Liver (tissue), 8 donors: ENCODE measurements at regions not wholly inside any gene's neighbourhood (a gene's known extent, or its start where the extent isn't known, plus 50 kb on each side); places are given as distances from the start of the nearest gene placed in this dataset.

Experiments
- DNase-seq: peaks from one replicate; pipeline ENCODE4 v3.0.0-alpha.2; 2017; ENCODE audit warnings: low spot score
- H3K27ac ChIP-seq, 2 donors: one replicate each; pipeline ENCODE4 v1.7.0; 2013; ENCODE audit warnings: inconsistent platforms in 2 of 2, low read length in 2 of 2, control low read depth in 1 of 2, low read depth in 1 of 2, mild to moderate bottlenecking in 1 of 2
- H3K27me3 ChIP-seq, 4 donors: one replicate each; pipeline versions ENCODE4 v1.6.1 to v1.7.0; 2013; ENCODE audit warnings: low read length in 3 of 4, inconsistent platforms in 1 of 4, mild to moderate bottlenecking in 1 of 4, moderate library complexity in 1 of 4; ENCODE audit not compliant: control insufficient read depth in 4 of 4, insufficient read depth in 4 of 4
- H3K36me3 ChIP-seq, 4 donors: one replicate each; pipeline versions ENCODE4 v1.6.1 to v1.7.0; 2013; ENCODE audit warnings: low read length in 3 of 4, mild to moderate bottlenecking in 3 of 4, low read depth in 1 of 4, moderate library complexity in 1 of 4; ENCODE audit not compliant: control insufficient read depth in 4 of 4, insufficient read depth in 3 of 4
- H3K4me1 ChIP-seq, 4 donors: one replicate each; pipeline versions ENCODE4 v1.6.1 to v1.7.0; 2013; ENCODE audit warnings: low read length in 3 of 4, mild to moderate bottlenecking in 3 of 4, moderate library complexity in 1 of 4; ENCODE audit not compliant: control insufficient read depth in 4 of 4, insufficient read depth in 4 of 4
- H3K4me3 ChIP-seq, 3 donors: one replicate each; pipeline versions ENCODE4 v1.6.1 to v1.7.0; 2013; ENCODE audit warnings: low read length in 3 of 3, control low read depth in 1 of 3, low read depth in 1 of 3, mild to moderate bottlenecking in 1 of 3
- H3K9ac ChIP-seq, 2 donors: one replicate each; pipeline ENCODE4 v1.7.0; 2013; ENCODE audit warnings: low read length in 2 of 2, mild to moderate bottlenecking in 2 of 2, moderate library complexity in 2 of 2, control low read depth in 1 of 2, low read depth in 1 of 2
- H3K9me3 ChIP-seq, 4 donors: one replicate each; pipeline versions ENCODE4 v1.6.1 to v1.7.0; 2013; ENCODE audit warnings: low read length in 3 of 4; ENCODE audit not compliant: control insufficient read depth in 4 of 4
- EGR1 ChIP-seq, 2 donors: IDR thresholded peaks; 2 replicates each; pipeline ENCODE4 v1.6.1; 2016 to 2018; ENCODE audit warnings: antibody characterized with exemption in 2 of 2, low read depth in 2 of 2
- GABPA ChIP-seq, 2 donors: IDR thresholded peaks in 1 of 2; conservative IDR thresholded peaks in 1 of 2; 2 replicates each; pipeline ENCODE4 v1.6.1; 2016; ENCODE audit warnings: antibody characterized with exemption in 2 of 2, mild to moderate bottlenecking in 1 of 2, moderate library complexity in 1 of 2
- HNF4A ChIP-seq, 2 donors: conservative IDR thresholded peaks; 2 replicates each; pipeline ENCODE4 v1.6.1; 2016; ENCODE audit warnings: antibody characterized with exemption in 2 of 2, mild to moderate bottlenecking in 2 of 2
- JUND ChIP-seq, 2 donors: IDR thresholded peaks; 2 replicates each; pipeline ENCODE4 v1.6.1; 2016; ENCODE audit warnings: antibody characterized with exemption in 2 of 2
- NR2F2 ChIP-seq: IDR thresholded peaks from 2 replicates; pipeline ENCODE4 v1.6.1; 2016; ENCODE audit warnings: antibody characterized with exemption
- SP1 ChIP-seq: IDR thresholded peaks from 2 replicates; pipeline ENCODE4 v1.6.1; 2018; ENCODE audit warnings: antibody characterized with exemption, mild to moderate bottlenecking
- WGBS: extraction: QIAGEN DNeasy Blood & Tissue Kit; methylation state at CpG from one replicate; pipeline ENCODE4 v1.1.7; 2013; 5-methylcytosine and 5-hydroxymethylcytosine counted together
- TF ChIP-seq, protein P1 (sequence below): IDR thresholded peaks from 2 replicates; pipeline ENCODE4 v1.6.1; 2016; ENCODE audit warnings: antibody characterized with exemption
- TF ChIP-seq, protein P2 (sequence below): fragments of 150-350 bp; IDR thresholded peaks from 2 replicates; pipeline ENCODE4 v1.5.1; 2017; ENCODE audit warnings: improper control_type of control experiment, low read depth, low read length; ENCODE audit not compliant: missing input control
- TF ChIP-seq, protein P3 (sequence below): IDR thresholded peaks from 2 replicates; pipeline ENCODE4 v1.6.1; 2016; ENCODE audit warnings: antibody characterized with exemption, mild to moderate bottlenecking
- donor health status: healthy.
- donor health status: healthy.
- donor health status: healthy.
- donor health status: healthy.
- donor health status: healthy.

DNA sequence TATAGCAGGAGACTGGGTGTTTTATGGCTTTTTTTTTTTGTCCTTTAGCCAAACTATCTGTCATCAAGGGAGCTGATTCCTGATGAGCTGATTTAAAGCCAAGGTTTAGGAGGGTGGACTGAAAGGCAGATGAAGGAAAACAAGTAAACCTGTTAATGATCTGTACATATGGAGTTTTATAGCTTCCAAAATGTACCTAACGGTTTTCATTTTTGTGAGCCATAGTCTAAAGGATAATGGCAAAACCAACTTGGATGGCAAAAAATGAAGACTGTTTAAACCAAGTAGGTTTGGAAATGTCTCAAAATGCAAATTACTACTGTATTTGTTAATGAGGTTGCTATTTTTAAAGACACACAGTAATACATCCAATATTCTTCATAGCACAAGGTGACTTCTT lies 281.5 kb downstream of the YTHDC2 start:
- Histone ChIP-seq H3K4me1 (no peaks in the 10 kb centered on the region), H3K4me3 (no peak overlapping the region), H3K27me3 (peaks cover 0 to 2% (median 0%) of the 10 kb centered on the region in 4 donors), H3K36me3 (no peaks in the 10 kb centered on the region), H3K9me3 (peaks cover 0 to 1% (median 0%) of the 10 kb centered on the region in 4 donors), H3K9ac (no peak overlapping the region), H3K27ac (no peak overlapping the region)
- 74% methylated on average over 1 of the region's 1 CpG for WGBS
- DNase-seq: no peak
- TF ChIP-seq HNF4A (conservative IDR thresholded peaks at IDR 0.05): no peak
- TF ChIP-seq, protein P1, sequence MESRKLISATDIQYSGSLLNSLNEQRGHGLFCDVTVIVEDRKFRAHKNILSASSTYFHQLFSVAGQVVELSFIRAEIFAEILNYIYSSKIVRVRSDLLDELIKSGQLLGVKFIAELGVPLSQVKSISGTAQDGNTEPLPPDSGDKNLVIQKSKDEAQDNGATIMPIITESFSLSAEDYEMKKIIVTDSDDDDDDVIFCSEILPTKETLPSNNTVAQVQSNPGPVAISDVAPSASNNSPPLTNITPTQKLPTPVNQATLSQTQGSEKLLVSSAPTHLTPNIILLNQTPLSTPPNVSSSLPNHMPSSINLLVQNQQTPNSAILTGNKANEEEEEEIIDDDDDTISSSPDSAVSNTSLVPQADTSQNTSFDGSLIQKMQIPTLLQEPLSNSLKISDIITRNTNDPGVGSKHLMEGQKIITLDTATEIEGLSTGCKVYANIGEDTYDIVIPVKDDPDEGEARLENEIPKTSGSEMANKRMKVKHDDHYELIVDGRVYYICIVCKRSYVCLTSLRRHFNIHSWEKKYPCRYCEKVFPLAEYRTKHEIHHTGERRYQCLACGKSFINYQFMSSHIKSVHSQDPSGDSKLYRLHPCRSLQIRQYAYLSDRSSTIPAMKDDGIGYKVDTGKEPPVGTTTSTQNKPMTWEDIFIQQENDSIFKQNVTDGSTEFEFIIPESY: no peak
- no peak for TF ChIP-seq NR2F2
- TF ChIP-seq JUND (IDR thresholded peaks at IDR 0.05): no peak
- TF ChIP-seq, protein P2, sequence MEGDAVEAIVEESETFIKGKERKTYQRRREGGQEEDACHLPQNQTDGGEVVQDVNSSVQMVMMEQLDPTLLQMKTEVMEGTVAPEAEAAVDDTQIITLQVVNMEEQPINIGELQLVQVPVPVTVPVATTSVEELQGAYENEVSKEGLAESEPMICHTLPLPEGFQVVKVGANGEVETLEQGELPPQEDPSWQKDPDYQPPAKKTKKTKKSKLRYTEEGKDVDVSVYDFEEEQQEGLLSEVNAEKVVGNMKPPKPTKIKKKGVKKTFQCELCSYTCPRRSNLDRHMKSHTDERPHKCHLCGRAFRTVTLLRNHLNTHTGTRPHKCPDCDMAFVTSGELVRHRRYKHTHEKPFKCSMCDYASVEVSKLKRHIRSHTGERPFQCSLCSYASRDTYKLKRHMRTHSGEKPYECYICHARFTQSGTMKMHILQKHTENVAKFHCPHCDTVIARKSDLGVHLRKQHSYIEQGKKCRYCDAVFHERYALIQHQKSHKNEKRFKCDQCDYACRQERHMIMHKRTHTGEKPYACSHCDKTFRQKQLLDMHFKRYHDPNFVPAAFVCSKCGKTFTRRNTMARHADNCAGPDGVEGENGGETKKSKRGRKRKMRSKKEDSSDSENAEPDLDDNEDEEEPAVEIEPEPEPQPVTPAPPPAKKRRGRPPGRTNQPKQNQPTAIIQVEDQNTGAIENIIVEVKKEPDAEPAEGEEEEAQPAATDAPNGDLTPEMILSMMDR: no peak
- TF ChIP-seq GABPA (IDR thresholded peaks at IDR 0.05 in 1 of 2, conservative IDR thresholded peaks at IDR 0.05 in 1 of 2): no peak
- TF ChIP-seq, protein P3, sequence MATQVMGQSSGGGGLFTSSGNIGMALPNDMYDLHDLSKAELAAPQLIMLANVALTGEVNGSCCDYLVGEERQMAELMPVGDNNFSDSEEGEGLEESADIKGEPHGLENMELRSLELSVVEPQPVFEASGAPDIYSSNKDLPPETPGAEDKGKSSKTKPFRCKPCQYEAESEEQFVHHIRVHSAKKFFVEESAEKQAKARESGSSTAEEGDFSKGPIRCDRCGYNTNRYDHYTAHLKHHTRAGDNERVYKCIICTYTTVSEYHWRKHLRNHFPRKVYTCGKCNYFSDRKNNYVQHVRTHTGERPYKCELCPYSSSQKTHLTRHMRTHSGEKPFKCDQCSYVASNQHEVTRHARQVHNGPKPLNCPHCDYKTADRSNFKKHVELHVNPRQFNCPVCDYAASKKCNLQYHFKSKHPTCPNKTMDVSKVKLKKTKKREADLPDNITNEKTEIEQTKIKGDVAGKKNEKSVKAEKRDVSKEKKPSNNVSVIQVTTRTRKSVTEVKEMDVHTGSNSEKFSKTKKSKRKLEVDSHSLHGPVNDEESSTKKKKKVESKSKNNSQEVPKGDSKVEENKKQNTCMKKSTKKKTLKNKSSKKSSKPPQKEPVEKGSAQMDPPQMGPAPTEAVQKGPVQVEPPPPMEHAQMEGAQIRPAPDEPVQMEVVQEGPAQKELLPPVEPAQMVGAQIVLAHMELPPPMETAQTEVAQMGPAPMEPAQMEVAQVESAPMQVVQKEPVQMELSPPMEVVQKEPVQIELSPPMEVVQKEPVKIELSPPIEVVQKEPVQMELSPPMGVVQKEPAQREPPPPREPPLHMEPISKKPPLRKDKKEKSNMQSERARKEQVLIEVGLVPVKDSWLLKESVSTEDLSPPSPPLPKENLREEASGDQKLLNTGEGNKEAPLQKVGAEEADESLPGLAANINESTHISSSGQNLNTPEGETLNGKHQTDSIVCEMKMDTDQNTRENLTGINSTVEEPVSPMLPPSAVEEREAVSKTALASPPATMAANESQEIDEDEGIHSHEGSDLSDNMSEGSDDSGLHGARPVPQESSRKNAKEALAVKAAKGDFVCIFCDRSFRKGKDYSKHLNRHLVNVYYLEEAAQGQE: no peak
- no peak for TF ChIP-seq SP1

DNA sequence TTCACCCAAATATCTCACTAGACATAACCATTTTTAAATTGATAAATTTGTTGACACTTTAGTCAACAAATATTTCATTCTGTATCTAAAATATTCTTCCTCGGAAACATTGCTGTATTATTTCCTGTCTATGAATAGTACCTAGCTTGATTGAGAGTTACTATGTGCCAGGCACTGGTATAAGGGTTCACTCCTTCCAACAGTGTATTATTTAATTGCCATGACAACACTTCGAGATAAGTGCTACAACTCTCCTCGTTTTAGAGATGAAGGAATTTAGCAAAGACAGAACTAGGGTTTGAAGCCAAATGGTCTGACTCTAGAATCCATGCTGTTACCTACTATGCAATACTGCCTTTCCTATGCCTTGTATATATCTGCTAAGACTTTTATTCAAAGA lies 287.2 kb downstream of the YTHDC2 start:
- H3K27ac ChIP-seq: no peak overlapping the region
- 63% methylated on average over 3 of the region's 3 CpGs for whole genome bisulfite sequencing

More for the DNA sequence above, 287.2 kb downstream of the YTHDC2 start:
- Histone ChIP-seq H3K4me1 (no peaks in the 10 kb centered on the region), H3K27me3 (peaks cover 0 to 2% (median 0%) of the 10 kb centered on the region in 4 donors), H3K36me3 (no peaks in the 10 kb centered on the region), H3K9ac (no peak overlapping the region), H3K9me3 (peaks cover 0 to 5% (median 0%) of the 10 kb centered on the region in 4 donors), H3K4me3 (no peak overlapping the region)
- TF ChIP-seq EGR1 (IDR thresholded peaks at IDR 0.05; ENCODE audit: low read depth in 2 of 2) (no peak), SP1 (no peak)
- TF ChIP-seq, protein P1: no peak
- DNase-seq: no peak
